GM12878 (cell line): ENCODE measurements at regions not wholly inside any gene's neighbourhood (a gene's known extent, or its start where the extent isn't known, plus 50 kb on each side); places are given as distances from the start of the nearest gene placed in this dataset.

Experiments
- ATF3 ChIP-seq: IDR thresholded peaks from 2 replicates; pipeline ENCODE4 v1.6.1; 2011; ENCODE audit warnings: low read depth, mild to moderate bottlenecking, low read length, moderate library complexity, borderline replicate concordance; ENCODE audit errors: extremely low read depth
- CEBPZ ChIP-seq: fragments of 150-350 bp; IDR thresholded peaks from 2 replicates; pipeline ENCODE4 v1.6.1; 2016; ENCODE audit warnings: low read depth, low read length
- CTCF ChIP-seq, 3 experiments: IDR thresholded peaks in 2 of 3; conservative IDR thresholded peaks in 1 of 3; 2 replicates each; pipeline ENCODE4 v1.5.1; 2011; ENCODE audit warnings: low read depth in 3 of 3, low read length in 3 of 3, mild to moderate bottlenecking in 3 of 3, control low read depth in 2 of 3, moderate library complexity in 2 of 3, inconsistent platforms in 1 of 3, mixed read lengths in 1 of 3; ENCODE audit not compliant: control insufficient read depth in 2 of 3, insufficient read depth in 1 of 3; ENCODE audit errors: extremely low read depth in 1 of 3
- E2F8 ChIP-seq: fragments of 450-650 bp; IDR thresholded peaks from 2 replicates; pipeline ENCODE4 v1.6.1; 2018; ENCODE audit warnings: mild to moderate bottlenecking, low read depth, moderate library complexity; ENCODE audit not compliant: partially characterized antibody
- ELK1 ChIP-seq: IDR thresholded peaks from 2 replicates; pipeline ENCODE4 v1.6.1; 2012; ENCODE audit warnings: low read depth, low read length, improper control_type of control experiment
- POLR2A ChIP-seq: IDR thresholded peaks from 2 replicates; pipeline ENCODE4 v1.6.1; 2011; ENCODE audit warnings: low read depth, mild to moderate bottlenecking, low read length
- SIX5 ChIP-seq: IDR thresholded peaks from 2 replicates; pipeline ENCODE4 v1.6.1; 2011; ENCODE audit warnings: mild to moderate bottlenecking, low read depth, low read length, moderate library complexity; ENCODE audit not compliant: severe bottlenecking
- SMC3 ChIP-seq: IDR thresholded peaks from 2 replicates; pipeline ENCODE4 v1.6.1; 2011; ENCODE audit warnings: low read length, improper control_type of control experiment, borderline replicate concordance
- STAT1 ChIP-seq: fragments of 450-650 bp; conservative IDR thresholded peaks from 2 replicates; pipeline ENCODE4 v1.6.1; 2014; ENCODE audit warnings: antibody characterized with exemption, mild to moderate bottlenecking
- ZBTB33 ChIP-seq: fragments of 450-650 bp; IDR thresholded peaks from 2 replicates; pipeline ENCODE4 v1.6.1; 2017; ENCODE audit warnings: mild to moderate bottlenecking
- ZNF274 ChIP-seq: IDR thresholded peaks from one replicate; pipeline ENCODE4 v1.8.0; 2011; ENCODE audit not compliant: insufficient read length, insufficient read depth

GRCh38 chr15:97909291-97909891 is 51.1 kb upstream of the ARRDC4 start:
- no peak for TF ChIP-seq ATF3
- TF ChIP-seq CTCF (IDR thresholded peaks at IDR 0.05 in 2 of 3, conservative IDR thresholded peaks at IDR 0.05 in 1 of 3; ENCODE audit: control insufficient read depth in 2 of 3, extremely low read depth in 1 of 3, insufficient read depth in 1 of 3, low read depth in 3 of 3, low read length in 3 of 3) = peak; percentile 65 to 75 (median 73); a peak in 5 of 6 replicates
- no peak for TF ChIP-seq CEBPZ
- no peak for TF ChIP-seq POLR2A
- no peak for TF ChIP-seq STAT1
- no peak for TF ChIP-seq ELK1
- TF ChIP-seq ZBTB33 = no peak
- no peak for TF ChIP-seq ZNF274
- TF ChIP-seq E2F8 = no peak
- TF ChIP-seq SMC3 = peak; percentile 67
- TF ChIP-seq SIX5 = no peak
